ENCODE measurements at regions not wholly inside any gene's neighbourhood (a gene's known extent, or its start where the extent isn't known, plus 50 kb on each side); places are given as distances from the start of the nearest gene placed in this dataset.

DNA sequence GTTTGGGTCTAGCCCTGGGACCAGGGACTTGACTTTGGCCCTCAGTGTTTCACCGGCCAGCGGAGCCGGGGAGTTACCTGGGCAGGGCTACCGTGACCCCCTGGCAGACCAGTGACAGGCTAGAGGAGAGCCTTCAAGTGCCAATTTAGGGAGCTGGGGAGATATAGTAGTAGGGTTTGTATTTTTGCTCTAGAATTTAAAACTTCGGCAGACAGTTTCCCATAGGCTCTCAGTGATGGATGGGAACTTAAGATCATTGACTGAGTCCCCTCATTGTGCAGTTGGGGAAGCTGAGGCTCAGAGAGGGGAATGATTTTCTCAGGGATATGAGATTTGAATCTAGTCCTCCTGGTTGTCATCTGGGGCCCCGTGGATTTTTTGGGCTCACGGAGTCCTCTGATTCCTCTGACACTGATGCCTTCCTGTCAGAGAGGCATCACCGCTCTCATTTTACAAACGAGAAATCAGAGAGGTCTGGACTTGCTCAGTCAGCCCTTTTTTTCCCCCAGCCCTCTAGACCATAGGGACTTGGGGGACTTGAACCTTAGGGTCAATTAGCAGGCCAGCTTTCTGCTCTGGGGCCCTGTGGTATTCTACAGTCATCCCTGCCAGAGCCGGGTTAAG lies 58.3 kb upstream of the ACOT11 start:
- TF ChIP-seq, protein P1, sequence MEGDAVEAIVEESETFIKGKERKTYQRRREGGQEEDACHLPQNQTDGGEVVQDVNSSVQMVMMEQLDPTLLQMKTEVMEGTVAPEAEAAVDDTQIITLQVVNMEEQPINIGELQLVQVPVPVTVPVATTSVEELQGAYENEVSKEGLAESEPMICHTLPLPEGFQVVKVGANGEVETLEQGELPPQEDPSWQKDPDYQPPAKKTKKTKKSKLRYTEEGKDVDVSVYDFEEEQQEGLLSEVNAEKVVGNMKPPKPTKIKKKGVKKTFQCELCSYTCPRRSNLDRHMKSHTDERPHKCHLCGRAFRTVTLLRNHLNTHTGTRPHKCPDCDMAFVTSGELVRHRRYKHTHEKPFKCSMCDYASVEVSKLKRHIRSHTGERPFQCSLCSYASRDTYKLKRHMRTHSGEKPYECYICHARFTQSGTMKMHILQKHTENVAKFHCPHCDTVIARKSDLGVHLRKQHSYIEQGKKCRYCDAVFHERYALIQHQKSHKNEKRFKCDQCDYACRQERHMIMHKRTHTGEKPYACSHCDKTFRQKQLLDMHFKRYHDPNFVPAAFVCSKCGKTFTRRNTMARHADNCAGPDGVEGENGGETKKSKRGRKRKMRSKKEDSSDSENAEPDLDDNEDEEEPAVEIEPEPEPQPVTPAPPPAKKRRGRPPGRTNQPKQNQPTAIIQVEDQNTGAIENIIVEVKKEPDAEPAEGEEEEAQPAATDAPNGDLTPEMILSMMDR (IDR thresholded peaks at IDR 0.05) = peak in 1 of 9 donors; percentile 26

DNA sequence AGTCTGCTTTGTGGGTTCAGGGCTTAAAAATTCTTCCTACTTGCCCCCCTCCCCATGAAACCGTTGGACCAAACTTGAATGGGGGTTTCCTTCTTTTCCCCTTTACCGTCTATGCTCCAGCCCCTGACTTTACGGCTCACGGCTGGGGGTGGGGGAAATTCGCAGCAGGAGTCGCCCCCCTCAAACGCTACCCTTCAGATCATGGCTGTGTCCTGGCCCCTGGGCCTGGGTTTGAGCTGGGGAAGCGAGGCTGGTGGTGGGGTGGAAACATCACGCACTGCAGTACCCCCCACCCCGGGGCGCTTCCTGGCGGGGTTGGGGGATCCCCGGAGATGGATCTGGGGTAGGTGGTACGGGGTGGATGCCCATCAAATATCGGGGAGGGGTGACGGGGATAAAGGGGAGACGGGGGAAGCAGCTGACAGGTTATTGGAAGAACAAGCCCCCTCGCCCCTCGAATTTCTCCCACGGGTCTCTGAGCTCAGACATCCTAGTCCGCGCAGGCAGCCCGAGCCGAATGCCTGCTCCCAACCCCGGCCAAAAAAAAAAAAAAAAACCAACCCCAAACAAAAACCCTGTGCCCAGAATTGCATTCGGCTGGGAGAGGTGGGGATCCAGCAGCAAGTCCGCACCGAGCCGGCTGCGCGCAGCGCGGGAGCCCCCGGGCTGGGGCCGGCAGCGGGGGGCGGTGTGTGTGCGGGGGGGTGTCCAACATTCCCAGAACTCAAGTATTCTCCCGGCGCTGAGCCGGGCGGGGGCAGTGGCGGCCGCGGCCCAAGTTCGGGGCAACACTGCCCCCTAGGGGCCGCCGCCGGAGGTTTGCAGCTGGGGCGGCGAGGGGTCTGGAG lies 59.0 kb upstream of the ACOT11 start:
- Histone ChIP-seq H3K27ac (peak overlapping the region; percentile 76 to 97 (median 93)), H3K27me3 (no peaks in the 10 kb centered on the region), H3K4me1 (peaks cover 7 to 39% (median 23%) of the 10 kb centered on the region in 9 donors), H3K9me3 (no peaks in the 10 kb centered on the region), H3K36me3 (no peaks in the 10 kb centered on the region), H3K4me3 (peak overlapping the region; percentile 40 to 75 (median 66))
- TF ChIP-seq, protein P1 (IDR thresholded peaks at IDR 0.05) = peak; percentile 83 to 99 (median 97)
- WGBS, 2 donors = 0 to 1% methylated on average over 50 to 51 of the region's 51 CpGs
- intact Hi-C loops (cut with DNase I) = loop anchor here in 9 of 10 donors (1.0 to 10.0 kb wide), 20 partner anchors 81 to 437 kb away; partner anchors contain the start of genes CYB5RL (in 2 of the 9), MRPL37 (in 2 of the 9), SSBP3 (in 1 of the 9) and TCEANC2 (in 1 of the 9)
- DNase-seq (peak; percentile 81 to 84), ATAC-seq (peak; percentile 73 to 84 (median 82))

More for the DNA sequence above, 58.3 kb upstream of the ACOT11 start:
- Histone ChIP-seq H3K36me3 (no peaks in the 10 kb centered on the region), H3K27me3 (no peaks in the 10 kb centered on the region), H3K4me1 (peaks cover 7 to 39% (median 23%) of the 10 kb centered on the region in 9 donors), H3K4me3 (peak overlapping the region in 8 of 10 donors; percentile 40 to 75 (median 67)), H3K9me3 (no peaks in the 10 kb centered on the region), H3K27ac (peak overlapping the region in 9 of 10 donors; percentile 86 to 97 (median 93))
- intact Hi-C loops (cut with DNase I) = loop anchor here (1.0 to 10.0 kb wide), 25 partner anchors 82 to 625 kb away; partner anchors contain the start of genes TTC22 (in 3 of the 10), CYB5RL (in 2 of the 10), MRPL37 (in 2 of the 10) and SSBP3 (in 1 of the 10)
- no peak for ATAC-seq
- 16 to 20% methylated on average over 10 of the region's 10 CpGs for WGBS, 2 donors
- DNase-seq = no peak

DNA sequence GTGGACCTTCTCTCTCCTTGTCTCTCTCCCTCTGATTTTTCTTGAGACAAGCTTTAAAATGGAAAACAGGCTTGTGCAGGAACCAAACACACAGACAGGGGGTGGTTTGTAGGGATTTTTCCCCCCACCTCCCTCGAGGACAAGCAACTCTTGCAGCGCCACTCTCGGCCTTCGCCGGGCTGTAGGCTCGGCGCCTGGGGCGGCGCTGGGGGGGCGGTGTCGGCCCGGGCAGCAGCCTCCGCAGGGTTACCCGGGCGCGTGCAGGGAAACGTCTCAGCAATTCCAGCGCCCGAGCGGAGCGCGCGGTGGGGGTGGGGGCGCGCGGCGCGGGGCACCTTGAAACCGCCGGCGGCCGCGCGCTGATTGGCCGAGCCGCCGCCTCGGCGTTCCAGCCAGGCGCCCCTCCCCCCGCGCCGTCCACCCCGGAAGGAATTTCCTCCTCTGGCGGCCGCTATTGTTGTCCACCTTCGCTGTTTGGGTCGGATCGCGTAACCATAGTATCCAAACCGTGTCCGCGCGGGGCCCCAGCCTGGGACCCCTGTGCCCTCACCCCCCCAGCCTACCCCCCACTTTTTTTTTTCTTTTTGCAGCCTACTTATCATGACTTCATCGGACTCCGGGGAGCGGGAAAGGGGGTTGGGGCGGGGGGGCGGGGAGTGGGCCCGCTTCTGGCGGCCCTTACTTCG lies 59.8 kb upstream of the ACOT11 start:
- DNase-seq = peak; percentile 94 to 95
- Histone ChIP-seq H3K27me3 (no peaks in the 10 kb centered on the region), H3K27ac (peak overlapping the region; percentile 76 to 97 (median 93)), H3K36me3 (no peaks in the 10 kb centered on the region), H3K9me3 (no peaks in the 10 kb centered on the region), H3K4me3 (peak overlapping the region; percentile 40 to 75 (median 66)), H3K4me1 (peaks cover 7 to 39% (median 23%) of the 10 kb centered on the region in 9 donors)
- WGBS, 2 donors = 0 to 1% methylated on average over 53 to 62 of the region's 62 CpGs
- TF ChIP-seq, protein P1 (IDR thresholded peaks at IDR 0.05) = peak in 6 of 9 donors; percentile 9 to 39 (median 32)
- intact Hi-C loops (cut with DNase I) = loop anchor here in 8 of 10 donors (1.0 to 10.0 kb wide), 17 partner anchors 80 to 436 kb away; partner anchors contain the start of genes CYB5RL (in 1 of the 8), MRPL37 (in 1 of the 8), SSBP3 (in 1 of the 8) and TCEANC2 (in 1 of the 8)
- peak; percentile 84 to 91 (median 90) for ATAC-seq
